GM13976 (cell line): ENCODE measurements at regions not wholly inside any gene's neighbourhood (a gene's known extent, or its start where the extent isn't known, plus 50 kb on each side); places are given as distances from the start of the nearest gene placed in this dataset.

Source experiments
- DNase-seq: peaks from one replicate; pipeline ENCODE4 v3.0.0; 2012; ENCODE audit warnings: low spot score
- in situ Hi-C: fragments of 300-500 bp; cut with MboI; formaldehyde crosslinking; loops from one replicate; pipeline ENCODE4 v1.12.0; 2022; ENCODE audit warnings: low sequenced_read_pairs, mixed read lengths, inconsistent platforms; ENCODE audit not compliant: unreplicated experiment
- TF ChIP-seq, protein P1 (sequence below): IDR thresholded peaks from 2 replicates; pipeline ENCODE4 v1.5.1; 2012; ENCODE audit warnings: borderline replicate concordance, mild to moderate bottlenecking; ENCODE audit not compliant: insufficient read depth; ENCODE audit errors: extremely low read depth, missing control alignments, control extremely low read depth

DNA sequence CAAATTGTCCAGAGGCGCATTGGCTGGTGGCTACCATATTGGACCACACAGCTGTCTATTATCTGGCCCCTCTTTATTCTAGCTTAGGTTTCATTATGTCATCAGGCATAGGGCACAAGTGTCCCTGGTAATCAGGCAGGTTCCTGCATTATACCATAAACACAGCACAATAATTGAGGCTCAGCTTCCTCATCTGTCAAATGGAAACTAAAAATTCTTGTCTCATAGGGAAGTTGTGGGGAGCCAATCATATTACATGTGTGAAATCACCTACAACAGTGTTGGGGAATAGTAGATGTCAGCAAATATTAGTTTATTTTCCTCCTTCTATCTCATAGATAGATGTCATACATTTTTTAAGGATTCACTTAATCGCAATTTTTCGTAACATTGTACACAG lies 231.0 kb upstream of the SORL1-AS1 start:
- DNase-seq = no peak
- in situ Hi-C loops = no loop called here
- TF ChIP-seq, protein P1, sequence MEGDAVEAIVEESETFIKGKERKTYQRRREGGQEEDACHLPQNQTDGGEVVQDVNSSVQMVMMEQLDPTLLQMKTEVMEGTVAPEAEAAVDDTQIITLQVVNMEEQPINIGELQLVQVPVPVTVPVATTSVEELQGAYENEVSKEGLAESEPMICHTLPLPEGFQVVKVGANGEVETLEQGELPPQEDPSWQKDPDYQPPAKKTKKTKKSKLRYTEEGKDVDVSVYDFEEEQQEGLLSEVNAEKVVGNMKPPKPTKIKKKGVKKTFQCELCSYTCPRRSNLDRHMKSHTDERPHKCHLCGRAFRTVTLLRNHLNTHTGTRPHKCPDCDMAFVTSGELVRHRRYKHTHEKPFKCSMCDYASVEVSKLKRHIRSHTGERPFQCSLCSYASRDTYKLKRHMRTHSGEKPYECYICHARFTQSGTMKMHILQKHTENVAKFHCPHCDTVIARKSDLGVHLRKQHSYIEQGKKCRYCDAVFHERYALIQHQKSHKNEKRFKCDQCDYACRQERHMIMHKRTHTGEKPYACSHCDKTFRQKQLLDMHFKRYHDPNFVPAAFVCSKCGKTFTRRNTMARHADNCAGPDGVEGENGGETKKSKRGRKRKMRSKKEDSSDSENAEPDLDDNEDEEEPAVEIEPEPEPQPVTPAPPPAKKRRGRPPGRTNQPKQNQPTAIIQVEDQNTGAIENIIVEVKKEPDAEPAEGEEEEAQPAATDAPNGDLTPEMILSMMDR = no peak
